Tibial nerve (tissue), 3 donors: ENCODE measurements at regions not wholly inside any gene's neighbourhood (a gene's known extent, or its start where the extent isn't known, plus 50 kb on each side); places are given as distances from the start of the nearest gene placed in this dataset.

Experiments
- CTCF ChIP-seq, 5 experiments: fragments of 200-600 bp in 3 of 5; fragments of 450-650 bp in 2 of 5; sonication (generic) in 3 of 5; IDR thresholded peaks; one replicate each; pipeline ENCODE4 v1.5.1; 2016 to 2019; ENCODE audit warnings: antibody characterized with exemption in 5 of 5, mild to moderate bottlenecking in 3 of 5, moderate library complexity in 2 of 5
- POLR2A ChIP-seq, 2 donors: fragments of 450-650 bp; IDR thresholded peaks; one replicate each; pipeline ENCODE4 v1.6.1; 2017; ENCODE audit warnings: antibody characterized with exemption in 2 of 2, mild to moderate bottlenecking in 2 of 2, moderate library complexity in 2 of 2

- no peak for TF ChIP-seq POLR2A (IDR thresholded peaks at IDR 0.05)
- no peak for TF ChIP-seq CTCF (IDR thresholded peaks at IDR 0.05)
These were observed 193.8 kb upstream of the PPP2R3A start for GRCh38 chr3:135771760-135772159.
